A172 (cell line): ENCODE measurements at regions not wholly inside any gene's neighbourhood (a gene's known extent, or its start where the extent isn't known, plus 50 kb on each side); places are given as distances from the start of the nearest gene placed in this dataset.

Source experiments
- DNase-seq: peaks from one replicate; pipeline ENCODE4 v3.0.0-alpha.2; 2015; ENCODE audit warnings: low spot score

GRCh38 chr15:93166675-93167074 lies 77.7 kb upstream of the RGMA start:
- DNase-seq: no peak

DNA sequence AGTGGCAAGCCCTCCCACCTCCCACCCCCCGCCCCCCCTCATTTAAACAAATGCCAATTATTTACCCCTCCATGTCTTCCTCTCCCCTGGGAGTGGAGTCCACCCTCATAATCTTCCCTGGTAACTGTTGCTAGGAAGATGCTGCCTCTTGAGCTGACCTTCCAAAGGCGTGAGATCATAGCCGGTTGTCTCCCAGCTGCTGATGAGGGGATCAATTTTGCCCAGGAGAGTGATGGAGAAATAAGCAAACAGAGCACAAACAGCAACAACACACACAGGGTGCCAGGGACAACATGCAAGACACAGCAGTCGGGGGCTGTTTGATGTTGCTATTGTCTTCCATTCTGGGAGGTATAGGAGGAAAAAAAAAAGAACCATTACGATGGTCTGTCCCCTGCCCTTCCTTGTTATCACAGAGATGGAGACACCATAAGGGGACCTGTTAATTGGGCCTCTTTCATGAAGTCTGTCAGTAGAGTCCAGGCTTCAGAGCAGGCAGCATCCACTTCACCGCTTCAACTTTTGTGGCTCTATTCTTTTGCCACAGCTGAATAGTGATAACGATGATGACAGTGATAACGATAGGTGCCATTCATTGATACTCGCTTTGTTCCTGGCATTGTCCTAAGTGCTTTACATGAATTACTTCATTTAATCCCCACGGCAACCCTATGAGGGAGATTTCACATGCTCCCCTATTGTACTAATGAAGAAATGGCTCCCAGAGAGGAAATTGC lies 76.9 kb upstream of the RGMA start:
- DNase-seq: no peak

- DNase-seq: no peak
These were observed 75.4 kb upstream of the RGMA start for GRCh38 chr15:93164409-93164808.

- DNase-seq: no peak
These were observed 73.5 kb upstream of the RGMA start for GRCh38 chr15:93162560-93162959.

GRCh38 chr15:93159930-93160329 lies 70.9 kb upstream of the RGMA start:
- no peak for DNase-seq

DNA sequence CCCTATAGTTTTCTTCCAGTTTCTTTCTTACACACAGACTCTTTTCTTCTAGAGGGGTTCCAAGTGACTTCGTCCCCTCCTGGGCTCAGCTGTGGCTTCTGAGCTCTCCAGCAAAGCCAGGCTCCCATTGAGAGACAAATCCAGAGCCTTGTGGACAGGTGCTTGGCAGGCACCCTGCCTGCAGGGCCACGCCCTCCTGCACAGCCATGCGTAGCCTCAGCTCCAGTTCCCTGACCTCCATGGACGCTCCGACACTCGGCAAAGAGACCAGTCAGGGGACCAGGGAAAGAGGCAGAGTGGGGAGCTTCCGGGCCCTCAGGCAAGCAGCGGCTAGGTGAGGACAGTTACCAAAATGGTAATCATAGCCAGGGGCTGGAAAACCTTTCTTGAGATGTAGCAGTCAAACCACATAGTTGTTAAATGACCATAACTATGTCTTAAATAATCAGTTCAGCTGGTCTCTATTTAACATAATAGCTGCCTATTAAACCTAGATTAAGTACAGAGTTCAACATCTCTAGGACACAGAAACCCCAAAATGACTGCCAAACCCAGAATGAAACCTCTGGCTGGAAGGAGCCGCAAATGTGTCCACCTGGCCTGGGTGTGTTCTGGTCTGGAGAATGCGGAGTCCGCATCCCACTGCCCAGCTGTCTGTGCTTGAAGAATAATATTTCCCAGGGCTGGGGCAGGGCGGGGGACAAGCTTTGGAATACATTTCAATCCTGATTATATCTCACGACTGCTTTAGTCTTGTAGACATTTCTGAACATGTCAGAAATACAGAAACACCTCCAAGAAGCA lies 69.3 kb upstream of the RGMA start:
- no peak for DNase-seq

DNA sequence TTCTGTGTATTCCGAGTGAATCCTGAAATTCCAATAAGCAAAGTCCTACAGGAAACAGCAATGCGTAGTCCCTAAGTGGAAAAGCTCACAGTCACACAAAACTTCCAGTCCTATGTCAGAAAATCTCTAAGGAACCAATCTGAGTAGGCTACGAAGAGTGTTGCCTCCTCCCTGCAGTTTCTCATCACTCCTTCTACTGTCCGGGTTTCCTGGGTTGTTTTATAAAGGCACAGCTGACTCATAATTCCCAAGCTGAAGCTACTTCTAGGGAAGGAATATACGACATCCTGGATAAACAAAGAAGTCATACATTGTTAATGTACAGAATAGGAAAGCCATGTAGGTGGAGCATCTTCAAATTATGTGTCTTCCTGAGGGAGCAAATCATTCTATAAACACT lies 65.7 kb upstream of the RGMA start:
- DNase-seq: no peak

GRCh38 chr15:93152951-93153350 lies 63.9 kb upstream of the RGMA start:
- DNase-seq: no peak

DNA sequence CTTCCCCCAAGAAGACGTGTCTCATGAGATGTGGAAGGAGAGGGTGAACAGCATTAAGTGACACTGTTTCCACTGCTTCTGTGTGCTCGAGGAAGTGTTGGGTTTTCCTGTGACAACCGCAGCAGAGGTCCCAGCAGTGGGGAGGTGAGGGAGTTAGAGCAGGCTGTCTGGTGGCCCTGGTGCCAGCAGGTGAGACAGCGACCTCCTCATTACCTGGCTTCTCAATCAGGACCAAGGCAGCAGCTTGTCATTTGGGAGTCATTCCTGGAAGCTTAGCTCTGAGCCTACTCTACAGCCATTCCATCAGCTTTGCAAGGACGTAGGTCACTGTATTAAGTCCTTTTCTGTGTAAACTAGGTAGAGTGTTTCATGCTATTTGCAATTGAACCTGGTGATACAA lies 63.3 kb upstream of the RGMA start:
- DNase-seq: no peak

DNA sequence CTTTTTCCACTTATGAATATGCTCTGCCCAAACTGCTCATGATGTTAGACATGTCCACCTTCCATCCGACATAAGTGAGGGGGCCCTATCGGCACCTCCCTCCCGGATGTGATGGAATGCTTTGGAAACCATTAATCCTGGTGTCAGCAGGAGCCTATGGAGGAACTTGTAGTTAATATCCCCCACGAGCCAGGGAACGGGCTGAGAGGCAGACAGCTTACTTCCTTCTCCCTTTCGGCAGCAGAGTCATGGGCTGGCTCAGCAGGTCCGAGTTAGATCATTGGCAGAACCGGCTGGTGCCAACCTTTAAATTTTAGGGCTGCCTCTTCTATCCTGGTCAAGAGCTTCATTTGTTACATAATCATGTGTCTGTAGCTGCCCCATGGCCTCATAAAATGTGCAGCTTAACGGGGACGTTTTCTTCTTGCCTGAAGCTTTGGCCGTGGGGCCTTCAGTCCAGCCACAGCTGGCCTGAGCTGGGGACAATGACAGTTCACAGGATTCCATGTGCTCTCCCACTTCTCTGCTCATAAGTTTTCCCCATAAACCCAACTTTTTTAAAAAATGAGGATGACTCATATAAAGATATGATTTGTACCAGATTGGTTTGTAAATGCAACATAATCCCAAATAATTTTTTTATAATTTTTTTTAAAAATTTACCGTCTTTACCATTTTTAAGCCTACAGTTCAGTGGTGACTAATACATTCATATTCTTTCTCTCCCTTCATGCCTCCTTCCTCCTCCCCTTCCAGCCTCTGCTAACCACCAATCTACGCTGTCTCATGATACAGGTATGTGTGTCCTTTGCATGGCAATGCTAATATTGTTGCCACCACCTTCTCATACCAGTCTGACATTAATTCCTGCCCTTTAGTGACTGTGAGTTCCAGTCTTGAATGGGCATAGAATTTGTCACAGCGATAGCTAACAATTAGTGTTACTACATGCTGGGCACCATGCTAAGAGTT lies 62.2 kb upstream of the RGMA start:
- no peak for DNase-seq

DNA sequence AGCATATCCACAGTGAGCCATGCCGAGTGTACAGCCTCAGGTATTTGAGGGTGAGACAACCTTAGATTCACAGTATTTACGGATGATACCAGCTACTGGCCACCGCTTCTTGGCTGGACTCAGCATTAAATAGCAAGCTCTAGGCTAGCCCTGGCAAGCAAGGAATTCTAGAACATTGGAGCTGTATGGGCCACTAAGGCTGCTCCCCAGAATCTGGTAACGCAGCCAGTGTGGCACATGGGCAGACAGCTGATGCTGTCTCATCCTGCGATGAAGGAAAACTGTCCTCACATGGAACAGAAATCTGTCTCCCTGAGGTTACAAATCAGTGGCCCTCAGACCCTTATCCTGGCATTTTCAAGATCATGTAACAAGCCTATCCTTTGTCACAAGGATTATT lies 57.6 kb upstream of the RGMA start:
- no peak for DNase-seq

- no peak for DNase-seq
These were observed 57.2 kb upstream of the RGMA start for GRCh38 chr15:93146196-93146595.

- DNase-seq: no peak
These were observed 55.6 kb upstream of the RGMA start for GRCh38 chr15:93144463-93145236.

DNA sequence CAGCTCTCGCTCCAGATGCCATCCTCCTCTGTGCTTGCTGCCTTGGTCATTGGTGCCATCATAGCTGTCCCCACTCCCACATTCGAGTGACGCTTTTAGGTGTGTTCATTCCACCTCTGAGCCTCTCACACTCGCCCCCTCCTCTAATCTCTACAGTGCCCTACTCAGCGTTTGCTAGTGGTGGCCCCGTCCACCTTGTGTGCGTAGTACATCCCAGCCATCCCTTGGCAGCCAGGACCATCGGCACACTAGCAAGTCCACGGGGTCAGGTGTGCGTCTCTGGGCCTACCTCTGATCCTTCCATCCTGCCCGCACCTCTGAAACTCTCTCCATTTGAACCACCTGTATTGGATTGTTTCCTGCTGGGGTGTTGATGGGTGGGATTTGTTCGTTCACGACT lies 54.2 kb upstream of the RGMA start:
- DNase-seq: no peak

DNA sequence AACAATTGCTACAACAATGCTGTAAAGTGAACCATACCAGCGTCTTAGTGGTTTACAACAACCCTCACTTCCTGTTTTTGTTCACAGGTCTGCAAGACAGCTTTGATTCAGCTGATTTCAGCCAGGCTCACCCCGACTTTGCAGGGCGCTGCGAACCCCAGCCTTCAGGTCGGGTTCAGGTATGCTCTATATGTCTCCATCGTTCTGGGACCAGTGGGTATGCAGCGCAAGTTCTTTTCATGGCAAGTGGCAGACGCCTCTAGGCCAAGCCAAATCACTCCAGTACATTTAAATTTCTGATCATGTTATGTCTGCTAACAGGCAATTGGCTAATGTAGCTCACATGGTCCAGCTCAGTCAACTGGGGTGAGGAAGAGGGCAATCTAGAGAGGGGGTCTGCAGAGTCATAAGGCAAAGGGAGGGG lies 52.4 kb upstream of the RGMA start:
- DNase-seq: no peak

DNA sequence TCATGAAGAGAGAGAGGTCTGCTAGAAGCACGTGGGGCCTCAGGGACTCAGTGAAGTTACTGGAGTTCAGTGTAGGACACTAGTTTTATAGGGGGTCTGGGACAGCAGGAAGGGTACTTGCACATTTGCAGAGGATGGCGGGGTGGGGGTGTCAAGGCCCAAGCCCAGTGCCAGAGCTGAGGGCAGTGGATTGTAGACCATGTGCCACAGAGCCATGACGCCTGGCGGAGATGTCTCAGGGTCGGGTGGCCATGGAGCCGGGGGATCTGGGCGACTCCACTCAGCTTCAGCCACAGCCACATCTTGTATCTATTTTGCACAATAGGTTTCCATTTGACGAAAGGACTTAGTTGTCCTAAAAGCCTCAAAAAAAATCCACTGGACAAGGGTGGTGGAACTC lies 50.4 kb upstream of the RGMA start:
- DNase-seq: no peak

DNA sequence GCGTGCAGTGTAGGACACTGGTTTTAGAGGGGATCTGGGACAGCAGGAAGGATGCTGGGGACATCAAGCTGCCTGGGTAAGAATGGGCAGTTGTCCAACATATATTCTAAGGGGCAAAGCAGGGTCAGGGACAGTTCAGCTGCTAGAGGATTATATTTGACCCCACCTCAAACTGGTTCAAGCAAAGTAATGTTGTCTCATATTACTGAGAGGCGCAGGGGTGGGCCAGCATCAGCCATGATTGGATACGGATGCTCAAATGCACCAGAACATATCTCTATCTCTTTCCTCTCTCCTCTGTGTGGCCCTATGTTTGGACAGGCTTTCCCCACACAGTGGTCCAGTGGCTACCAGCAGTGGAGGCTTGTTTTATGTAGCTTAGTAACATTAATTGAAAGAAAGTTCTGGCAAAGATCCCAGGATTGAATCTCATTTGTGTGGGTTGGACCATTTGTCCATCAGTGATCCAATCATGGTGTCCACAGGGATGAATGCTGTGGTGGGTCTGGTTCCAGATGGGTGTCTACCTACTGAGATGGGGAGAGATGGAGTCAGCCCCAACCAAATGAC lies 49.8 kb upstream of the RGMA start:
- no peak for DNase-seq
